ENCODE measurements at regions not wholly inside any gene's neighbourhood (a gene's known extent, or its start where the extent isn't known, plus 50 kb on each side); places are given as distances from the start of the nearest gene placed in this dataset.
A peak's percentile ranks its signal among the peaks of the same experiment; 100 is the strongest.

DNA sequence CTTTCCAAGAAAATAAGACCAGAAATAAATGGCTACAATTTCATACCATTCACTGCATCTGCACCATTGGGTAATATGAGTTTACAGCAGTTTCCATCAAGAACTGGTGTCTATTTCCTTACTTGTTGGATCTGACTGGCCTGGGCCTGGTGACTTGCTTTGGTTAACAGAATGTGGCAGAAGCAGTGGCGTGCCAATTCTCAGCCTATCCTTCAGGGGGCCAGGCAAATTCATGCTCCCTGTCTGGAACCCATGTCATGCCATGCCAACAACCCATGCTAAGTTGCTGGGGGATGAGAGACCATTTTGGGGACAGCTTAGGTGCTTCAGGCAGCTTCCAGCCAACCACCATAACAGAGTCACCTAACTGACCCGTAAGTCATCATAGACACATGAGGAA is 656.7 kb downstream of the SPOCK3 start:
- no peak overlapping the region for H4K12ac ChIP-seq (ENCODE audit: low read depth, low read length)
- H3K23ac ChIP-seq (ENCODE audit: low read length): no peak overlapping the region
- no peak overlapping the region for H2BK12ac ChIP-seq (ENCODE audit: low read length)
- no peak overlapping the region for H3K4me2 ChIP-seq (ENCODE audit: low read length)
- no peak overlapping the region for H2BK5ac ChIP-seq (ENCODE audit: low read depth, low read length, poor library complexity)
- no peak overlapping the region for H3K4me3 ChIP-seq (ENCODE audit: low read depth, low read length)
- H4K8ac ChIP-seq (ENCODE audit: low read depth, low read length): no peak overlapping the region
- H3K18ac ChIP-seq (ENCODE audit: low read length): no peak overlapping the region
- no peak overlapping the region for H2BK120ac ChIP-seq (ENCODE audit: insufficient read depth, low read length, poor library complexity)
- no peak overlapping the region for H3K4ac ChIP-seq (ENCODE audit: low read depth, low read length)
- H3K36me3 ChIP-seq (ENCODE audit: control insufficient read depth in 1 of 2, insufficient read depth in 2 of 2, low read length in 2 of 2): no peaks in the 10 kb centered on the region
- no peaks in the 10 kb centered on the region for H3K9me3 ChIP-seq (ENCODE audit: insufficient read depth, low read depth, low read length)
- DNase-seq: no peak
- H2AFZ ChIP-seq (ENCODE audit: insufficient read depth, low read length, poor library complexity): no peak overlapping the region
- no peak overlapping the region for H3K9ac ChIP-seq (ENCODE audit: low read length)
- H2AK5ac ChIP-seq (ENCODE audit: low read length): no peak overlapping the region
- no peaks in the 10 kb centered on the region for H3K27me3 ChIP-seq (ENCODE audit: insufficient read depth, low read length)
- no peak overlapping the region for H3K27ac ChIP-seq (ENCODE audit: low read depth, low read length)
- no peaks in the 10 kb centered on the region for H3K79me2 ChIP-seq (ENCODE audit: control insufficient read depth, insufficient read depth, low read length, poor library complexity)
- H3K79me1 ChIP-seq (ENCODE audit: low read length): no peaks in the 10 kb centered on the region
- H4K91ac ChIP-seq (ENCODE audit: low read depth, low read length): no peak overlapping the region
- no peak overlapping the region for H3K14ac ChIP-seq (ENCODE audit: low read length)
- H3K4me1 ChIP-seq (ENCODE audit: control insufficient read depth in 1 of 2, insufficient read depth in 2 of 2, low read length in 2 of 2): no peaks in the 10 kb centered on the region
- no CpG with 5 or more reads among the region's 2 CpGs for WGBS (ENCODE audit: extremely low coverage, insufficient coverage, insufficient read length)

DNA sequence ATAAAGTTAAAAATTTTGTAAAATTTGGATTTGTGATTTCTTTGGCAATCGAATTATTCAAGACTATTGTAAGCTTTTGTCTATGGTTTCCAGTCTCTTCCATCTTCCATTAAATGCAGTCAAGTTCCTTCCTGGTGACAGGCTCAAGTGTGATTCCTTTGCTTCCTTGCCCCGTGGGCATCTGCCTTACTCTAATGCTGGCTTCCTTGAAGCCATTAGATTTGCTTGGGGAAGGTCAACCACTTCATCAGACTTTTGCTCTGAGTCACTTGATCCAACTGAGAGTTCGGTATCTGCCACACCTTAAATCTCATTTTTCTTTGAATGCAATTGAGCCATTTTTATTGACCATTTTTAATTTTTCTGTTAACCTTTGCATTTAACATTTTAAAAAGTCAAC is 648.8 kb downstream of the SPOCK3 start:
- H3K27me3 ChIP-seq (ENCODE audit: insufficient read depth, low read length): no peaks in the 10 kb centered on the region
- no peak overlapping the region for H3K18ac ChIP-seq (ENCODE audit: low read length)
- no peak overlapping the region for H2BK120ac ChIP-seq (ENCODE audit: insufficient read depth, low read length, poor library complexity)
- no peaks in the 10 kb centered on the region for H3K79me1 ChIP-seq (ENCODE audit: low read length)
- H3K4ac ChIP-seq (ENCODE audit: low read depth, low read length): no peak overlapping the region
- no peak for DNase-seq
- H3K4me1 ChIP-seq (ENCODE audit: control insufficient read depth in 1 of 2, insufficient read depth in 2 of 2, low read length in 2 of 2): no peaks in the 10 kb centered on the region
- no peak overlapping the region for H4K91ac ChIP-seq (ENCODE audit: low read depth, low read length)
- no peak overlapping the region for H3K4me2 ChIP-seq (ENCODE audit: low read length)
- H3K79me2 ChIP-seq (ENCODE audit: control insufficient read depth, insufficient read depth, low read length, poor library complexity): no peaks in the 10 kb centered on the region
- H4K12ac ChIP-seq (ENCODE audit: low read depth, low read length): no peak overlapping the region
- H3K9me3 ChIP-seq (ENCODE audit: insufficient read depth, low read depth, low read length): no peaks in the 10 kb centered on the region
- H3K14ac ChIP-seq (ENCODE audit: low read length): no peak overlapping the region
- no peak overlapping the region for H3K23ac ChIP-seq (ENCODE audit: low read length)
- H3K4me3 ChIP-seq (ENCODE audit: low read depth, low read length): no peak overlapping the region
- H2BK5ac ChIP-seq (ENCODE audit: low read depth, low read length, poor library complexity): no peak overlapping the region
- WGBS (ENCODE audit: extremely low coverage, insufficient coverage, insufficient read length): no CpG with 5 or more reads among the region's 3 CpGs
- no peak overlapping the region for H2BK12ac ChIP-seq (ENCODE audit: low read length)
- H2AFZ ChIP-seq (ENCODE audit: insufficient read depth, low read length, poor library complexity): no peak overlapping the region
- no peak overlapping the region for H4K8ac ChIP-seq (ENCODE audit: low read depth, low read length)
- no peaks in the 10 kb centered on the region for H3K36me3 ChIP-seq (ENCODE audit: control insufficient read depth in 1 of 2, insufficient read depth in 2 of 2, low read length in 2 of 2)
- no peak overlapping the region for H2AK5ac ChIP-seq (ENCODE audit: low read length)
- no peak overlapping the region for H3K9ac ChIP-seq (ENCODE audit: low read length)
- H3K27ac ChIP-seq (ENCODE audit: low read depth, low read length): no peak overlapping the region

DNA sequence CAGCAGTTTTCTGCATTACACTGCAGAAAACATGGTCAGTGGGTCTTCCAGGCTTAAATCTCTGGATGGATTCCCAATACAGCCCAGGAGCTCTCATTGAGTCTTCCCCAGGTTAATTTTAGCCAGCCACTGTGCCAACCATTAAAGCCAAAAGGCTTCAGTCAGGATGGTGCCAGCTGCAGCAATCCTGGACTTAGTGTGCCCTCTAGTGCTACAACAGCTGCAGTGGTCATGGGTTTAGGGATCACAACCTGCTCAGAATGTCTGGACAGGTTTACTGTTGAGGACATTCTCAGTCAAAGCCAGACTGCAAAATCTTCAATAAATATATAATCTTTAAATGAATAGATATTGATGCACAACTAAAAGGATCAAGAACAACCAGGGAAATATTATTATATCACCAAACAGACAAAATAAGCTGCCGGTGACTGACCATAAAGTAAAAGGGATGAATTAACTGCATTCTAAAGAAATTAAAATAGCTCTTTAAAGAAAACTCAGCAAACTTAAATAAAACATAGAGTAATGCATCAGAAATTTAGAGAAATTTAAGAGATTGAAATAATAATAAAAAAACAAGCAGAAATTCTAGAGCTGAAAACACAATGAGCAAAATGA is 639.9 kb downstream of the SPOCK3 start:
- H3K79me1 ChIP-seq (ENCODE audit: low read length): no peaks in the 10 kb centered on the region
- no peak overlapping the region for H3K4ac ChIP-seq (ENCODE audit: low read depth, low read length)
- no peaks in the 10 kb centered on the region for H3K27me3 ChIP-seq (ENCODE audit: insufficient read depth, low read length)
- H3K4me2 ChIP-seq (ENCODE audit: low read length): no peak overlapping the region
- no peak overlapping the region for H2AFZ ChIP-seq (ENCODE audit: insufficient read depth, low read length, poor library complexity)
- H2BK5ac ChIP-seq (ENCODE audit: low read depth, low read length, poor library complexity): no peak overlapping the region
- H2BK120ac ChIP-seq (ENCODE audit: insufficient read depth, low read length, poor library complexity): no peak overlapping the region
- H3K36me3 ChIP-seq (ENCODE audit: control insufficient read depth in 1 of 2, insufficient read depth in 2 of 2, low read length in 2 of 2): no peaks in the 10 kb centered on the region
- no peak overlapping the region for H2BK12ac ChIP-seq (ENCODE audit: low read length)
- H3K4me3 ChIP-seq (ENCODE audit: low read depth, low read length): no peak overlapping the region
- H3K23ac ChIP-seq (ENCODE audit: low read length): no peak overlapping the region
- WGBS (ENCODE audit: extremely low coverage, insufficient coverage, insufficient read length): no CpG with 5 or more reads among the region's 1 CpG
- H3K9ac ChIP-seq (ENCODE audit: low read length): no peak overlapping the region
- H4K91ac ChIP-seq (ENCODE audit: low read depth, low read length): no peak overlapping the region
- no peak overlapping the region for H3K18ac ChIP-seq (ENCODE audit: low read length)
- H3K9me3 ChIP-seq (ENCODE audit: insufficient read depth, low read depth, low read length): no peaks in the 10 kb centered on the region
- H3K79me2 ChIP-seq (ENCODE audit: control insufficient read depth, insufficient read depth, low read length, poor library complexity): no peaks in the 10 kb centered on the region
- H3K4me1 ChIP-seq (ENCODE audit: control insufficient read depth in 1 of 2, insufficient read depth in 2 of 2, low read length in 2 of 2): no peaks in the 10 kb centered on the region
- no peak overlapping the region for H3K27ac ChIP-seq (ENCODE audit: low read depth, low read length)
- no peak overlapping the region for H2AK5ac ChIP-seq (ENCODE audit: low read length)
- no peak overlapping the region for H4K8ac ChIP-seq (ENCODE audit: low read depth, low read length)
- DNase-seq: peak; percentile 4 to 64
- H3K14ac ChIP-seq (ENCODE audit: low read length): no peak overlapping the region
- H4K12ac ChIP-seq (ENCODE audit: low read depth, low read length): no peak overlapping the region

DNA sequence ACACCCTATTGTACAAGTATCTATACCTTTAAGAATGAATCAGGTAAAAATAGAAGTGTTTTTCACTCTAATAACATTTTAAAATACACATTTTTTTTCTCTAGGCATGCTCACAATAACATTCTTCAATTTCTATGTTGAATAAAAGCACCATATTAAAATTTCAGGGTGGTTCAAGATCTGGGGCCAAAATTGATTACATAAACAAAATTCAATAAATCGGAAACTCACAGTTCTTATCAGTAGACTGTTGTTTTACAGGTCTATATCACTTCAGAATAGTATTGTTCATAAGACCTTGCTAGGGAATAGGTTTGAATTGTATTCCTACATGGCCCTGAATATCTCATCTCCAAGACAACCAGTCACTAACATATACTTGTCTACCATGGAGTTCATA is 634.0 kb downstream of the SPOCK3 start:
- H3K4me3 ChIP-seq (ENCODE audit: low read depth, low read length): no peak overlapping the region
- no peak overlapping the region for H4K12ac ChIP-seq (ENCODE audit: low read depth, low read length)
- no CpG with 5 or more reads among the region's 1 CpG for WGBS (ENCODE audit: extremely low coverage, insufficient coverage, insufficient read length)
- no peak overlapping the region for H4K8ac ChIP-seq (ENCODE audit: low read depth, low read length)
- no peaks in the 10 kb centered on the region for H3K79me1 ChIP-seq (ENCODE audit: low read length)
- no peak overlapping the region for H3K18ac ChIP-seq (ENCODE audit: low read length)
- H2BK5ac ChIP-seq (ENCODE audit: low read depth, low read length, poor library complexity): no peak overlapping the region
- H3K27me3 ChIP-seq (ENCODE audit: insufficient read depth, low read length): no peaks in the 10 kb centered on the region
- H2BK120ac ChIP-seq (ENCODE audit: insufficient read depth, low read length, poor library complexity): no peak overlapping the region
- H3K9ac ChIP-seq (ENCODE audit: low read length): no peak overlapping the region
- no peak overlapping the region for H2AK5ac ChIP-seq (ENCODE audit: low read length)
- H4K91ac ChIP-seq (ENCODE audit: low read depth, low read length): no peak overlapping the region
- no peaks in the 10 kb centered on the region for H3K4me1 ChIP-seq (ENCODE audit: control insufficient read depth in 1 of 2, insufficient read depth in 2 of 2, low read length in 2 of 2)
- no peaks in the 10 kb centered on the region for H3K36me3 ChIP-seq (ENCODE audit: control insufficient read depth in 1 of 2, insufficient read depth in 2 of 2, low read length in 2 of 2)
- DNase-seq: no peak
- H3K79me2 ChIP-seq (ENCODE audit: control insufficient read depth, insufficient read depth, low read length, poor library complexity): no peaks in the 10 kb centered on the region
- H3K27ac ChIP-seq (ENCODE audit: low read depth, low read length): no peak overlapping the region
- H2BK12ac ChIP-seq (ENCODE audit: low read length): no peak overlapping the region
- no peak overlapping the region for H3K14ac ChIP-seq (ENCODE audit: low read length)
- no peak overlapping the region for H2AFZ ChIP-seq (ENCODE audit: insufficient read depth, low read length, poor library complexity)
- H3K9me3 ChIP-seq (ENCODE audit: insufficient read depth, low read depth, low read length): peaks cover 2% of the 10 kb centered on the region
- H3K23ac ChIP-seq (ENCODE audit: low read length): no peak overlapping the region
- H3K4ac ChIP-seq (ENCODE audit: low read depth, low read length): no peak overlapping the region
- H3K4me2 ChIP-seq (ENCODE audit: low read length): no peak overlapping the region

Measured in trophoblast cell (in vitro differentiated cells and primary cell).